ENCODE measurements at regions not wholly inside any gene's neighbourhood (a gene's known extent, or its start where the extent isn't known, plus 50 kb on each side); places are given as distances from the start of the nearest gene placed in this dataset.

DNA sequence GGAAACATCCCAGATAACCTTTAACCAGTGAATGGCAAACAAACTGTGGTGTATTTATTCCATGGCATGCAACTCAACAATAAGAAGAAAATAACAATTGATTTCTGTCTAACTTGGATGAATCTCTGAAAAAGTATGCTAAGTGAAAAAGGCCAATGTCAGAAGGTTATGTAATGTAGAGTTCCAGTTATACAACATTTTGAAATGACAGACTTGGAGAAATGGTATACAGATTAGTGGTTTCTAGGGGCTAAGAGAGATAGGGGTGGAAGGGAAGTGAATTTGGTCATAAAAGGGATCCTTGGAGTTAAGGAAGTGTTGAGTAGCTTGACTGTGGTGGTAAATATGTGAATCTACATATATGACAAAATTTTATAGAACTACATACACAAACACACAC, 269.4 kb upstream of the SUCLG2 start:
- no peaks in the 10 kb centered on the region for H3K36me3 ChIP-seq (ENCODE audit: control insufficient read depth, insufficient read depth, low read length)
- no peaks in the 10 kb centered on the region for H3K4me1 ChIP-seq (ENCODE audit: control insufficient read depth, insufficient read depth, low read length)
- no peak overlapping the region for H3K27ac ChIP-seq (ENCODE audit: insufficient read depth, low read depth, low read length, poor library complexity, severe bottlenecking)
- H3K4me3 ChIP-seq (ENCODE audit: insufficient read depth, low read depth, low read length), result no peak overlapping the region
- H3K9me3 ChIP-seq (ENCODE audit: control insufficient read depth, low read length), result no peaks in the 10 kb centered on the region
- no peaks in the 10 kb centered on the region for H3K27me3 ChIP-seq (ENCODE audit: control insufficient read depth, insufficient read depth, low read length, poor library complexity, severe bottlenecking)

DNA sequence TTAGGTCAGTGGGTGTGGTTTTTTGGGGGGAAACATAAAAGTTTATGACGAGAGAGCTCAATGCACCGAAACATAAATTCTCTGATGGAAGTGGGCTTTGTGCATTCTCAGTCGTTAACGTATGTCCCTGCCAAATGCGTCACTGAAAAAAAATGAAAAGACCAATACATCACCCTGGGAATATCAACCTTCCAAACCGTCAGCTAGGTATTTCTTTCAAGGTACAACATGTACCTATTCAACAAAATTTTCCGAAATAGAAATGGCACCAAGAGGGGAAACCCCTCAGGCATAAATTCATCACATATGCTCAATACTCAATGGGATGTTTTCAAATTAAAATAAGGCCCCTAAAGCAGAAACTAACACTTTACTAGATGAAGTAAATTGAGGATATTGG, 266.6 kb upstream of the SUCLG2 start:
- WGBS, 2 experiments, result 84% methylated on average over 7 of the region's 7 CpGs
- Histone ChIP-seq H3K9me3 (ENCODE audit: control insufficient read depth, low read length) (no peaks in the 10 kb centered on the region), H3K4me1 (ENCODE audit: control insufficient read depth, insufficient read depth, low read length) (no peaks in the 10 kb centered on the region)

DNA sequence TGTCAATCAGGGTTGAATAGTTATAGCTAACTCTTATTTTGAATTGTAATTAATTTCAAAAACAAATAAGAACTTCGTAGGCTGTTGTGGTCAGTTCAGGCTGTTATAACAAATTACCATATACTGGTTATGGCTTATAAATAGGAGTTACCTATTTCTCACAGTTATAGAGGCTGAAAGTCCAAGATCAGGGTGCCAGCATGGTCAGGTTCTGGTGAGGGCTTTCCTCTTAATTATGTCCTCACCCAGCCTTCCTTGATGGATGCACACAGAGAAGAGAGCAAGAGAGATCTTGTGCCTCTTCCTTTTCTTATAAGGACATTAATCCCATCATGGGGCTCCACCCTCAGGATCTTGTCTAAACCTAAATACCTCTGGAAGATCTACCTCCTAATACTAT, 265.9 kb upstream of the SUCLG2 start:
- H3K27me3 ChIP-seq (ENCODE audit: control insufficient read depth, insufficient read depth, low read length, poor library complexity, severe bottlenecking), result no peaks in the 10 kb centered on the region
- no peak overlapping the region for H3K4me3 ChIP-seq (ENCODE audit: insufficient read depth, low read depth, low read length)
- no peaks in the 10 kb centered on the region for H3K9me3 ChIP-seq (ENCODE audit: control insufficient read depth, low read length)
- no peaks in the 10 kb centered on the region for H3K4me1 ChIP-seq (ENCODE audit: control insufficient read depth, insufficient read depth, low read length)
- WGBS, 2 experiments, result no CpG with 5 or more reads among the region's 1 CpG
- H3K27ac ChIP-seq (ENCODE audit: insufficient read depth, low read depth, low read length, poor library complexity, severe bottlenecking), result no peak overlapping the region
- H3K36me3 ChIP-seq (ENCODE audit: control insufficient read depth, insufficient read depth, low read length), result no peaks in the 10 kb centered on the region

More for the DNA sequence above, 266.6 kb upstream of the SUCLG2 start:
- Histone ChIP-seq H3K4me3 (ENCODE audit: insufficient read depth, low read depth, low read length) (no peak overlapping the region), H3K27me3 (ENCODE audit: control insufficient read depth, insufficient read depth, low read length, poor library complexity, severe bottlenecking) (no peaks in the 10 kb centered on the region), H3K27ac (ENCODE audit: insufficient read depth, low read depth, low read length, poor library complexity, severe bottlenecking) (no peak overlapping the region), H3K36me3 (ENCODE audit: control insufficient read depth, insufficient read depth, low read length) (no peaks in the 10 kb centered on the region)

GRCh38 chr3:67916353-67916752, 261.9 kb upstream of the SUCLG2 start:
- H3K27me3 ChIP-seq (ENCODE audit: control insufficient read depth, insufficient read depth, low read length, poor library complexity, severe bottlenecking), result no peaks in the 10 kb centered on the region
- 94% methylated on average over 5 of the region's 5 CpGs for WGBS, 2 experiments

DNA sequence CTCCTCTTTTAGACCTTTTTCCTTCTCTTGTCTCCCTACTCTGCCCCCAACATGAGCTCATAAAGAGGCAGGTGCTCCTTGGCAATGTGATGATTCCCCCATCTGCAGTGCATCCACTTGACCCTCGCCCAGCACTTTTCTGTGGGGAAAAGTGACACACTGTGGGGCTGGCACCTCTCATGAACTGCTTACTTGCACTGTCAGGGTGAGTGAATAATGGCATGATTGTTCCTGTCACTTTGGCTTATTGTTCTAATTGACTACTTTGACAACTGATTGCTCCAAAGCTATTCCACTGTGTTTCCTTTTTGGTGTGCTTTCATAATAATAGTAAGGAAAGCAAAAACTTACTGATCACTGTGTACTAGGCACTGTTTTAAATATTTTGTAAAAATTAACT, 253.3 kb upstream of the SUCLG2 start:
- no peak overlapping the region for H3K27ac ChIP-seq (ENCODE audit: insufficient read depth, low read depth, low read length, poor library complexity, severe bottlenecking)
- H3K4me3 ChIP-seq (ENCODE audit: insufficient read depth, low read depth, low read length), result no peak overlapping the region
- 90 to 92% methylated on average over 1 of the region's 1 CpG for WGBS, 2 experiments
- no peaks in the 10 kb centered on the region for H3K27me3 ChIP-seq (ENCODE audit: control insufficient read depth, insufficient read depth, low read length, poor library complexity, severe bottlenecking)
- no peaks in the 10 kb centered on the region for H3K36me3 ChIP-seq (ENCODE audit: control insufficient read depth, insufficient read depth, low read length)
- H3K4me1 ChIP-seq (ENCODE audit: control insufficient read depth, insufficient read depth, low read length), result no peaks in the 10 kb centered on the region
- H3K9me3 ChIP-seq (ENCODE audit: control insufficient read depth, low read length), result no peaks in the 10 kb centered on the region

More at GRCh38 chr3:67916353-67916752, 261.9 kb upstream of the SUCLG2 start:
- Histone ChIP-seq H3K27ac (ENCODE audit: insufficient read depth, low read depth, low read length, poor library complexity, severe bottlenecking) (no peak overlapping the region), H3K4me1 (ENCODE audit: control insufficient read depth, insufficient read depth, low read length) (no peaks in the 10 kb centered on the region), H3K4me3 (ENCODE audit: insufficient read depth, low read depth, low read length) (no peak overlapping the region), H3K9me3 (ENCODE audit: control insufficient read depth, low read length) (no peaks in the 10 kb centered on the region), H3K36me3 (ENCODE audit: control insufficient read depth, insufficient read depth, low read length) (no peaks in the 10 kb centered on the region)

- H3K27ac ChIP-seq (ENCODE audit: insufficient read depth, low read depth, low read length, poor library complexity, severe bottlenecking), result no peak overlapping the region
- H3K4me1 ChIP-seq (ENCODE audit: control insufficient read depth, insufficient read depth, low read length), result no peaks in the 10 kb centered on the region
- no peaks in the 10 kb centered on the region for H3K9me3 ChIP-seq (ENCODE audit: control insufficient read depth, low read length)
- H3K4me3 ChIP-seq (ENCODE audit: insufficient read depth, low read depth, low read length), result no peak overlapping the region
- no peaks in the 10 kb centered on the region for H3K36me3 ChIP-seq (ENCODE audit: control insufficient read depth, insufficient read depth, low read length)
- 89 to 98% methylated on average over 4 of the region's 4 CpGs for WGBS, 2 experiments
- H3K27me3 ChIP-seq (ENCODE audit: control insufficient read depth, insufficient read depth, low read length, poor library complexity, severe bottlenecking), result no peaks in the 10 kb centered on the region
Observed at GRCh38 chr3:67906261-67906660, 251.8 kb upstream of the SUCLG2 start.

- Histone ChIP-seq H3K27ac (ENCODE audit: insufficient read depth, low read depth, low read length, poor library complexity, severe bottlenecking) (no peak overlapping the region), H3K27me3 (ENCODE audit: control insufficient read depth, insufficient read depth, low read length, poor library complexity, severe bottlenecking) (no peaks in the 10 kb centered on the region), H3K4me3 (ENCODE audit: insufficient read depth, low read depth, low read length) (no peak overlapping the region), H3K9me3 (ENCODE audit: control insufficient read depth, low read length) (no peaks in the 10 kb centered on the region), H3K36me3 (ENCODE audit: control insufficient read depth, insufficient read depth, low read length) (no peaks in the 10 kb centered on the region), H3K4me1 (ENCODE audit: control insufficient read depth, insufficient read depth, low read length) (no peaks in the 10 kb centered on the region)
- 83% methylated on average over 1 of the region's 1 CpG; no CpG with 5 or more reads in 1 of the 2 experiments for WGBS, 2 experiments
Observed at GRCh38 chr3:67901681-67902080, 247.3 kb upstream of the SUCLG2 start.

GRCh38 chr3:67898916-67899315, 244.5 kb upstream of the SUCLG2 start:
- Histone ChIP-seq H3K27me3 (ENCODE audit: control insufficient read depth, insufficient read depth, low read length, poor library complexity, severe bottlenecking) (no peaks in the 10 kb centered on the region), H3K4me3 (ENCODE audit: insufficient read depth, low read depth, low read length) (no peak overlapping the region)

DNA sequence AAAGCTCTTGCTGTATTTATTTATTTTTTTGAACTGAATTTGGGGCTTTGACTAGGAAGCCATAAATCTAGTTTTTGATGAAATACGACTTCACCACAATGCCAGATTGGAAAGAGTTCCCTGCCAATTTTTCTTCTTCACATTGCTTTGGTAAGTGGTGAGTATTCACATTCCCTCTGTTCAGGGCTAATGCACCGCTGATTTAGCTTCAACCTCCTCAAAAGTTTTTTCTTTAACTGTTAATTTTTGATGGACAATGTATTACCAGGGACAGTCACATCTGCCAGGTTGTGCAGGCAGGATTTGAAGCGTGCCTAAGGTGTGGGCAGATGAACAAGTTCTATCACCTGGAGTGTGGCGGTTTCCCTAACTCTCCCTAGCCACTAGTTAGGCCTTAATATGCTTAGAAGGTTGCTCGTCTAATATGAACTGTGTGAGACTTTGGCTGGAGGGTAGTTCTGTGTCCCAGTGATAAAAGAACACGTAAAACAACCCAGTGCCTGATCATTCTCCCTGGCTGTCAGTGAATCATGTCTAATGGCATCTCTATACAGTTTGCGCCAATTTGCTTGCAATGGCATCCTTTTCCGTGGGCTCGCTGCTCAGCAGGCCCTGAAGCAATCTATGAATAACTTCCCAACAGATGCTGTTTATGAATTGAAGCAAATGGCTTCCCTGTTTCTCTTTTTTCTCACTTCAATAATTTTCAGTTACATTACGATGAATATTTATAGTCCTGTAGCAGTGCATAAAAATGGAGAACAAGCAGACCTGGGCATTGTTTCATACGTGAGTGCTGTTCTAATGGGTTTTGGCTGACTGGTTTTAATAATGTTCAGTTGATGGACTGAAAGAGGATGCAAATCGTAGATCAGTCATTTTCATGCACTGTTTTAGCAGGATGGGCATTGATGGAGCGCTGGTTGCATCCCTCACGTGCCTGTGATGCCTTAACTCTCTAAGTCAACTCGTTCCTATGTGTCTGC, 243.2 kb upstream of the SUCLG2 start:
- Histone ChIP-seq H3K27me3 (ENCODE audit: control insufficient read depth, insufficient read depth, low read length, poor library complexity, severe bottlenecking) (no peaks in the 10 kb centered on the region), H3K4me1 (ENCODE audit: control insufficient read depth, insufficient read depth, low read length) (no peaks in the 10 kb centered on the region), H3K36me3 (ENCODE audit: control insufficient read depth, insufficient read depth, low read length) (no peaks in the 10 kb centered on the region), H3K27ac (ENCODE audit: insufficient read depth, low read depth, low read length, poor library complexity, severe bottlenecking) (no peak overlapping the region), H3K4me3 (ENCODE audit: insufficient read depth, low read depth, low read length) (no peak overlapping the region), H3K9me3 (ENCODE audit: control insufficient read depth, low read length) (no peaks in the 10 kb centered on the region)
- 92 to 96% methylated on average over 15 of the region's 15 CpGs for WGBS, 2 experiments

More at GRCh38 chr3:67898916-67899315, 244.5 kb upstream of the SUCLG2 start:
- no peak overlapping the region for H3K27ac ChIP-seq (ENCODE audit: insufficient read depth, low read depth, low read length, poor library complexity, severe bottlenecking)
- WGBS, 2 experiments, result 89 to 100% methylated on average over 1 of the region's 1 CpG
- H3K4me1 ChIP-seq (ENCODE audit: control insufficient read depth, insufficient read depth, low read length), result no peaks in the 10 kb centered on the region
- no peaks in the 10 kb centered on the region for H3K9me3 ChIP-seq (ENCODE audit: control insufficient read depth, low read length)
- no peaks in the 10 kb centered on the region for H3K36me3 ChIP-seq (ENCODE audit: control insufficient read depth, insufficient read depth, low read length)

GRCh38 chr3:67896130-67896529, 241.7 kb upstream of the SUCLG2 start:
- no CpG with 5 or more reads among the region's 1 CpG for WGBS, 2 experiments
- H3K27me3 ChIP-seq (ENCODE audit: control insufficient read depth, insufficient read depth, low read length, poor library complexity, severe bottlenecking), result no peaks in the 10 kb centered on the region
- no peak overlapping the region for H3K4me3 ChIP-seq (ENCODE audit: insufficient read depth, low read depth, low read length)
- H3K27ac ChIP-seq (ENCODE audit: insufficient read depth, low read depth, low read length, poor library complexity, severe bottlenecking), result no peak overlapping the region
- no peaks in the 10 kb centered on the region for H3K36me3 ChIP-seq (ENCODE audit: control insufficient read depth, insufficient read depth, low read length)
- H3K9me3 ChIP-seq (ENCODE audit: control insufficient read depth, low read length), result no peaks in the 10 kb centered on the region
- H3K4me1 ChIP-seq (ENCODE audit: control insufficient read depth, insufficient read depth, low read length), result no peaks in the 10 kb centered on the region

Measured in ectodermal cell (in vitro differentiated cells).